Thyroid gland (tissue), 4 donors: ENCODE measurements at regions not wholly inside any gene's neighbourhood (a gene's known extent, or its start where the extent isn't known, plus 50 kb on each side); places are given as distances from the start of the nearest gene placed in this dataset.

Experiments used
- CTCF ChIP-seq, 6 experiments: fragments of 200-600 bp in 3 of 6; fragments of 450-650 bp in 3 of 6; sonication (generic) in 3 of 6; IDR thresholded peaks; one replicate each; pipeline ENCODE4 v1.5.1; 2016 to 2019; ENCODE audit warnings: antibody characterized with exemption in 6 of 6, mild to moderate bottlenecking in 2 of 6, inconsistent platforms in 1 of 6, moderate library complexity in 1 of 6
- POLR2A ChIP-seq, 2 donors: fragments of 450-650 bp; IDR thresholded peaks; one replicate each; pipeline ENCODE4 v1.6.1; 2017; ENCODE audit warnings: antibody characterized with exemption in 2 of 2, mild to moderate bottlenecking in 2 of 2, moderate library complexity in 1 of 2

- TF ChIP-seq CTCF (IDR thresholded peaks at IDR 0.05): no peak
- no peak for TF ChIP-seq POLR2A (IDR thresholded peaks at IDR 0.05)
These were observed 76.8 kb upstream of the DPH6 start for GRCh38 chr15:35622641-35623340.
